ENCODE measurements at regions not wholly inside any gene's neighbourhood (a gene's known extent, or its start where the extent isn't known, plus 50 kb on each side); places are given as distances from the start of the nearest gene placed in this dataset.
"Not testable (repeated sequence)": the region's sequence is repeated elsewhere in the genome, so short reads cannot be mapped to it uniquely, and the experiment has no call there.

GRCh38 chr15:81813215-81813614, 232.6 kb downstream of the MEX3B start:
- DNase-seq = no peak

GRCh38 chr15:81812456-81812855, 233.4 kb downstream of the MEX3B start:
- no peak for DNase-seq

GRCh38 chr15:81811736-81812135, 234.1 kb downstream of the MEX3B start:
- DNase-seq = no peak

- no peak for DNase-seq
Observed at GRCh38 chr15:81809543-81809942, 236.3 kb downstream of the MEX3B start.

- DNase-seq = no peak
Observed at GRCh38 chr15:81807806-81808205, 238.0 kb downstream of the MEX3B start.

GRCh38 chr15:81807186-81807585, 238.6 kb downstream of the MEX3B start:
- no peak for DNase-seq

- no peak for DNase-seq
Observed at GRCh38 chr15:81795899-81796298, 249.9 kb downstream of the MEX3B start.

GRCh38 chr15:81792646-81793045, 253.2 kb downstream of the MEX3B start:
- no peak for DNase-seq

GRCh38 chr15:81791322-81791721, 254.5 kb downstream of the MEX3B start:
- not testable (repeated sequence) for DNase-seq

GRCh38 chr15:81789403-81789802, 256.4 kb downstream of the MEX3B start:
- DNase-seq = no peak

GRCh38 chr15:81786776-81787175, 259.0 kb downstream of the MEX3B start:
- no peak for DNase-seq

GRCh38 chr15:81785679-81786078, 260.1 kb downstream of the MEX3B start:
- no peak for DNase-seq

- DNase-seq = no peak
Observed at GRCh38 chr15:81785181-81785580, 260.6 kb downstream of the MEX3B start.

- DNase-seq = no peak
Observed at GRCh38 chr15:81784751-81785150, 261.1 kb downstream of the MEX3B start.

- no peak for DNase-seq
Observed at GRCh38 chr15:81783586-81783985, 262.2 kb downstream of the MEX3B start.

- DNase-seq = no peak
Observed at GRCh38 chr15:81783076-81783475, 262.7 kb downstream of the MEX3B start.

- DNase-seq = no peak
Observed at GRCh38 chr15:81781395-81781794, 264.4 kb downstream of the MEX3B start.

- DNase-seq = no peak
Observed at GRCh38 chr15:81780966-81781365, 264.9 kb downstream of the MEX3B start.

- DNase-seq = no peak
Observed at GRCh38 chr15:81779181-81779580, 266.6 kb downstream of the MEX3B start.

- DNase-seq = no peak
Observed at GRCh38 chr15:81777546-81777945, 268.3 kb downstream of the MEX3B start.

GRCh38 chr15:81776976-81777375, 268.8 kb downstream of the MEX3B start:
- no peak for DNase-seq

GRCh38 chr15:81775779-81776178, 270.0 kb downstream of the MEX3B start:
- not testable (repeated sequence) for DNase-seq

- no peak for DNase-seq
Observed at GRCh38 chr15:81774309-81774708, 271.5 kb downstream of the MEX3B start.

GRCh38 chr15:81768773-81769172, 277.0 kb downstream of the MEX3B start:
- no peak for DNase-seq

GRCh38 chr15:81766829-81767475, 278.9 kb downstream of the MEX3B start:
- no peak for DNase-seq

Data from activated T-cell treated with anti-CD3 and anti-CD28 coated beads for 4 hours (primary cell).